22Rv1 (cell line): ENCODE measurements at regions not wholly inside any gene's neighbourhood (a gene's known extent, or its start where the extent isn't known, plus 50 kb on each side); places are given as distances from the start of the nearest gene placed in this dataset.

Experiments
- ZFX ChIP-seq: fragments of 450-650 bp; IDR thresholded peaks from 2 replicates; pipeline ENCODE4 v1.6.1; 2017; ENCODE audit warnings: antibody characterized with exemption, borderline replicate concordance
- TF ChIP-seq, protein P1 (sequence below): fragments of 450-650 bp; IDR thresholded peaks from 2 replicates; pipeline ENCODE4 v1.5.1; 2017; ENCODE audit warnings: mild to moderate bottlenecking

DNA sequence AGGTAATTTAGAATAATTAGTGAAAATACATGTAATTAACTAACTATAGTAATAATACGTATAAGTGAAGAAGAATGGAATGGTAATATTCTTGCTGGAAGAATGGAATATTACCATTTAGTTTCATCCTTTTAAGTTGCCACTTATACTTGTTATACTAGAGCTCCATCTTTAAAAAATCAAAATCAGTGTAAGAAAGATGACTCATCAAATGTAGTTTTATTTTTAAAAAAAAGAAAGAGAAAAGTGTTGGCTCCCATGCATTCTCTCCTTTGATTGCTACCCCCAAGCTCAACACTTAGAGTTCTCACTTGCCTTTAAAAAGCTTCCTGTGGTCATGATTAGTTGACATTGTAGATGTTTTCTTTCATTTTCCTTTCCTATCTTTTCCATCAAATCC is 82.4 kb upstream of the KIF2B start:
- TF ChIP-seq, protein P1, sequence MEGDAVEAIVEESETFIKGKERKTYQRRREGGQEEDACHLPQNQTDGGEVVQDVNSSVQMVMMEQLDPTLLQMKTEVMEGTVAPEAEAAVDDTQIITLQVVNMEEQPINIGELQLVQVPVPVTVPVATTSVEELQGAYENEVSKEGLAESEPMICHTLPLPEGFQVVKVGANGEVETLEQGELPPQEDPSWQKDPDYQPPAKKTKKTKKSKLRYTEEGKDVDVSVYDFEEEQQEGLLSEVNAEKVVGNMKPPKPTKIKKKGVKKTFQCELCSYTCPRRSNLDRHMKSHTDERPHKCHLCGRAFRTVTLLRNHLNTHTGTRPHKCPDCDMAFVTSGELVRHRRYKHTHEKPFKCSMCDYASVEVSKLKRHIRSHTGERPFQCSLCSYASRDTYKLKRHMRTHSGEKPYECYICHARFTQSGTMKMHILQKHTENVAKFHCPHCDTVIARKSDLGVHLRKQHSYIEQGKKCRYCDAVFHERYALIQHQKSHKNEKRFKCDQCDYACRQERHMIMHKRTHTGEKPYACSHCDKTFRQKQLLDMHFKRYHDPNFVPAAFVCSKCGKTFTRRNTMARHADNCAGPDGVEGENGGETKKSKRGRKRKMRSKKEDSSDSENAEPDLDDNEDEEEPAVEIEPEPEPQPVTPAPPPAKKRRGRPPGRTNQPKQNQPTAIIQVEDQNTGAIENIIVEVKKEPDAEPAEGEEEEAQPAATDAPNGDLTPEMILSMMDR: no peak
- TF ChIP-seq ZFX: no peak
